GM21576 (cell line): ENCODE measurements at regions not wholly inside any gene's neighbourhood (a gene's known extent, or its start where the extent isn't known, plus 50 kb on each side); places are given as distances from the start of the nearest gene placed in this dataset.

ENCODE experiments used
- ATAC-seq: cut with Tn5 transposase; IDR thresholded peaks from one replicate; pipeline ENCODE4 v1.9.1; 2021; ENCODE audit warnings: mild to moderate bottlenecking, moderate library complexity; ENCODE audit not compliant: unreplicated experiment

DNA sequence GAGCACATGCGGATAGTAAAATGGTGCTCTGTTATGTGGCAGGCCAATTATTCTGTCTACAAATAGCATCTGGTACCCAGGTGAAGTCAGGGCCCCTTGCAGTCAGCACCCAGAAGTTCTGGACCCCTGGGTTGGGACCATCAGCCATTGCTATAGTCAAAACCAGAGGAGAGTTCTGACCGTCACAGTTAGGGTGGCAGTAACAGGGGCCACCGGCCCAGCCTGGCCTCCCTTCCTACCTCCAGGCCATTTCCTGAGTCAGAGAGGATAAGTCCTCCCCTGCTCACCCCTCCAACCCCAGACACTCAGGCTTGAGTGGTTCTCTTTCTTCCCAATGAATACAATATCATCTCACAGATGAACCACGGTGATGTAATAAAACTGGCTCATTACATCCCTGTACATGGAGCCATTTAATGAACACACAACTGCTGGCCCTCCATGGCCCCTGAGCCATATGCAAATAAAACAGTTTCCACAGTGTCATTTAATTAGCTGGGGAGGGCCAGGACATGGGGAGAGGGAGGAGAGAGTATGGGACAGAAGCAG is 673.6 kb downstream of the MATN1 start:
- ATAC-seq, result no peak

DNA sequence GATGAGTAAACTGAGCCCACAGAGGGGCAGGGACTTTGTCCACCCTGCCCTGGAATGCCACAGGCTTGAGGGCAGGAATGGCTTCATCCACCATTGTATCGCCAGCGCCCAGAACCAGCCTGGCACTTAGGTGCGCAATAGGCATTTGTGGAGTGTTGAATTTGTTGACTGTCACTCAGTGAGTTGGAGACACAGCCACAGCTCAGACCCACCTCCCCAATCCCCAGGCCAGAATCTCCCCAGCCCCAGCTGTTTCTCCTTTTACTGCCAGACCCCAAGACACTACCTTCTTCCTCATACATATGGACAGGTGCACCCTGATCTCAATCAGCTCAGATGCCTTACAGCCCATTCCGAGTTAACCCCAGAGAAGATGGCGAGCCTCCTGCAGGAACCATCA is 674.5 kb downstream of the MATN1 start:
- no peak for ATAC-seq

DNA sequence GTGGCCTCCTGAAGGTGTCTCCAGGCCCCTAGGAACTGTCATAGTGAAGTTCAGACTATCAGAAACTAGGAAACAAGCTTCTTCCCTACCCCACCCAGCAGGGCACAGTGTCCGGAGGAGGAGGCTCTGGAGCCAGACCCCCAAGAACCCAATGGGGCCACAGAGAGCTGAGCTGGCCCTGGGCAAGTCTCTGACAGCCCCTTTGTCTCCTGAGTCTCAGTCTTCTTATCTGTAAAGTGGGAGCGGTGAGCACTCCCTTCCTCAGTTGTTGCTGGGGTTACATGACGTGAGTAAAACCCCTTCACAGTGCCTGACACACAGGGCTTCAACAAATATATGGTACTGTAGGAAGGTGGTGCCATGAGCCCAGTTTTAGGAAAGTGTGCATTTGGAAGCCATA is 675.8 kb downstream of the MATN1 start:
- ATAC-seq, result no peak

- ATAC-seq, result no peak
These were observed 676.6 kb downstream of the MATN1 start for GRCh38 chr1:30046751-30047150.

- ATAC-seq, result no peak
These were observed 677.9 kb downstream of the MATN1 start for GRCh38 chr1:30045304-30046090.

- ATAC-seq, result no peak
These were observed 678.7 kb downstream of the MATN1 start for GRCh38 chr1:30044656-30045144.

- ATAC-seq, result no peak
These were observed 679.5 kb downstream of the MATN1 start for GRCh38 chr1:30043731-30044408.

- ATAC-seq, result no peak
These were observed 680.1 kb downstream of the MATN1 start for GRCh38 chr1:30043256-30043655.

DNA sequence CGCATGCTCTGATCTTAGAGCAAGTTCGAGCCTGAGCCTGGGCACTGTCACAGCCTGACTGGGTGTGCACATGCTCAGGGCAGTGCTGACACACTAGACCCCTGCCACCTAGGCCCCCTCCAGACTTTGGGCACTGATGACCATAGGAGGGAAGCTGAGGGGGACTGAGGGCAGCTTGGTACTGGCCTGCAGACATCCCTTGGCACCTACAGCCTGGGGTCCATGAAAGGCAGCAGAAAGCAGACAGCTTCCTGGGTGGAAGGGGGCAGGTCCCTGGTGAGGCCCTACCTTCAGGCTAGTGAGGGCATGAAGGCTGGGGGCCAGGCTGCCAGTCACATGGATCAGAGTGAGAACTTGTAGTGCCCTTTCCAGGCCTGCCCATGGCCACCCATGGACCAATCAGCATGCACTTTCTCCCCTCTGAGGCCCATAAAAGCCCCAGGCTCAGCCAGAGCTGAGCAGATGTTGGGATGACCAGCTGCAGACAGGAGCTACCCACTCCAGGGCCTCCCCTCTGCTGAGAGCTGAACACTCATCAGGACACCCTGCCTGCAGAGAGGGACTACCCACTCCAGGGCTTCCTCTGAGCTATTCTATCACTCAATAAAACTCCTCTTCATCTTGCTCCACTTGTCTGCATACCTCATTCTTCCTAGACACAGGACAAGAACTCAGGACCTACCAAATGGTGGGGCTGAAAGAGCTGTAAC is 680.8 kb downstream of the MATN1 start:
- ATAC-seq, result no peak

DNA sequence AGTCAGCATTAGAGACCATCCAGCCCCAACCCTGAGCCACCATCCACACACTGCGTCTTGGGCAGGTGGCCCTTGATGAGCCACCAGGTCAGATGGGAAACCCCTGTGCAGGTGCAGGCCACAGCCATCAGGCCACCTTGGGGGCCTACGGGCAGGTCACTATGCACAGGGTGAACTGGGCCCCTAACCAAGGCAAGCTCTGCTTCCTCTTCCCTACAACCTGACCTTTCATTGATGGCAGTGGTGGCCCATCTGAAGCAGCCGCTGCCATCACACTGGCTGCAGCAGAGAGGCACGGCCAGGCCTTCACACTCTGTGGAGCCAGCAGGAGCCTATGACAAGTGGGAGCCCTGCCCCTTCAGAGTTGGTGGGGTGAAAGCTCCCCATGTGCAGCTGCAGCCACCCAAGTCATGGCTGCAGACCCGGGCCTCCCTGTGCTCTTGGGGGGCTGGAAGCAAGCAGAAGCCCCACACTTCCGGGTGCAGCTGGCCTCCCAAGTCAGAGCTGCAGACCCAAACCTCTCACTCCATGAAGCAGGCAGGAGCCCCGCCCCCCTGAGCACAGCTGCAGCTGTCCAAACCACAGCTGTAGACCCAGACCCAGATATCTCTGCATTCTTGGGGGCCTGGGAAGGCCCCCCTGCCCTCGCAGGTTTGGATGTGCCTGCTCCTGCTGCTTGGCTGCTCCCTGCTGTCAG is 681.5 kb downstream of the MATN1 start:
- ATAC-seq, result no peak

DNA sequence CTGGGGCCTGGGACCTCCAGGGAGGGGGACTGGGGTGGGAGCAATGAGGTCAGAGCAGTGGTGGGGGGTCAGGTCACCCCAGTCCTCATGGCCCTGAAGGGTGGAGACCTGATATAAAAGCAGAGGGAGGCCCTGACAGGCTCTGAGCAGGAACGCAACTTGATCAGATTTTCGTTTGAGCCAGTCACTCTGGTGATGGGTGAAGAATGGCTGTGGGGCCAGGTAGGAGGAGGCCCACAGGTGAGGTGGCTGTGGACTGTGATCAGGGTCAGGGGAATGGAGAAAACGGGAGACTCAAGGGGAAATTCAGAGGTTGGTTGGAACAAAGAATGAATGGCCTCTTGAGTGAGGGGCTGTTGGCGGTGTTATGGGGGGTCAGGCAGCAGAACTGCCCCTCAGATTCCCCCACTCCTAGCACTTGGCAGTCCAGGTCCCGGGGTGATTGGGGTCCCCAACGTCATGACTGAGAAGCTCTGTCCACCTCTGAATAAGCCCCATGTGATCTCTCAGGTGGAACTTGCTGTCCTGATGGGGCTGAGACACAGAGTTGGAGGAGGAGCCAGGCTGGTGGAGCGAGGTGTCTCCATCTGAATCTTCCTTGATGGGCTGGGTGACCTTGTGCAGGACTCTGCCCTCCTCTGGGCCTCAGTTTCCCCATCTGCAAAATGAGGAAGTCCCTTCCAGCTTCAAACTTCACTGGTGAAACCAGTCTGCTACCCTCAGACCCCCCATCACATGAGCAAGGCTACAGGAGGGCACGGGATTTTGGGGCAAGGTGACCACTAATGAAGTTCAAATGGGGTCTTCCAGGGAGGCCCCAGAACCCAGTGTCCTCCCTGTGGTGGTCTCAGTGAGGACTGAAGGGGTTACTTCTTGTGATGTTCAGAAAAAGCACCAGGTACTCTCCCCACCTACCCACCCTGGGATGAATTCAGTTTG is 683.0 kb downstream of the MATN1 start:
- ATAC-seq, result no peak

DNA sequence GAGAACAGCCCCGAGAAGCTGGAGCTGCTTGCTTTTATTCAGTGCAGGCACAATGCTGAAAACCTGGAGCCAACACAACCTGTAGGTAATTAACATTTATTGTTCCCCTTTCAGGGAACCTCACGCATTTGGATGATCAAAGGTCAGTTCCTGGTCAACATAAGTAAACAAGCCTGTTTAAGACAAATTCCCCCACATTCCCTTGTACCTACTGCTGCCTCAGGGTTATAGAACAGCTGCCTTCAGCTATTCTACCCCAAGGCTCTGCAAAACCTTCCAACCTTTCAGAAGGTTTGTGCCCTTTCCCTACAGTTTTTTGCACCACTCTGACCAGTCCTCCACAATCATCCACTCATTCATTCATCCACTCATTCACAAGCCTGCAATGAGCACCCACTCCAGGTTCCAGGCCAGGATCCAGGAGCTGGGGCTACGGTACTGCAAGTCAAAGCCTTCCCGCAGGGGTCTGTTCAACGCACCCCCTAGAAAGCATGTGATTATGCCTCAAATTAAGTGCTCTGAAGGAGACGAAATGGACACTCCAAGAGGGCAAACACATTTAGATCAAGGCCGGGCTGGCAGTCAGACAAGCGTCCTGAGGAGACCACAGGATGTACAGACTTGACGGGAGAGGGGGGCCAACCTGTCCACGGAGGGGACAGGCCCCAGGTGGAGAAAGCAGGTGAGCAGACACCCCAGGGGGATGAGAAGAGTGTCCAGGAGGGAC is 683.9 kb downstream of the MATN1 start:
- ATAC-seq, result no peak

DNA sequence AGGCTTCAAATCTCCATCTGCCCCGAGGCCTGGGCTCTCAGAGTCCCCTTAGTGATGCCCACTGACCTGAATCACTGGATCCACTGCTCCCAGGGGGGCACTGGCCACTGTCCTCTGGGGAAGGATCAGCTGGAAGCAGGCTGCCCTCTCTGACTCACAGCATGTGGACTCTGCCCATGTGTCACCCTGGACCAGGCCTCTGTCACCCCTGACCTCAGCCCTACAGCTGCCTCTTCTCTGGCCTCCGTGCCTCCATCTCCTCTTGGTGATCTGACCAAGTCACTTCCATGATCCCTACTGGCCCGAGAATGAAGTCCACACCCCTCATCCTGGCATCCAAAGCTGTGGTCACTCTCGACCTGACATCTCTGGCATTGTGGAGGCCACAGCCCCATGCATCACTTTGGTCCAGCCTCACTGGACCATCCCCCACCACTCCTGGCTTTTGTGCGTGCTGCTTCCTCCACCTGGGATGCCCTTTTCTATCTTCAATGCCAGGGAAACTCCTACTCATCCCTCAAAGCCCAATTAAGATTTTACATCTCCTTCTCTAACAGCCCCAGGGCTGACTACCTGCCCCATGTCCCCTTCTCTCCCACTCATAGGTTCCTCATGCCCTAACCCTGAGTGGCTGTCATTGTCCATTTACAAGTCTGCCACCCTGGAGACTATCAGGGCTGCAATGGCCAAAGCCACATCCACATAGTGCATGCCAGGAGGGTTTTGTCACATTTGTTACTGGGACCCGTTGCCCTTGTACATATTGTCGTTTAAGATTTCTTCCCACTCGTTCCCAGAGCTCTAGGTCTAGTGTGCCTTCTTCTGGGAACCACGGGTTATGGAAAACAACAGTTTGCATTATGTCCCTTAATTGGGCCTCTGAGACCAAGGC is 685.0 kb downstream of the MATN1 start:
- no peak for ATAC-seq

GRCh38 chr1:30037251-30038118 is 685.9 kb downstream of the MATN1 start:
- ATAC-seq, result no peak

GRCh38 chr1:30036666-30037065 is 686.7 kb downstream of the MATN1 start:
- ATAC-seq, result no peak

DNA sequence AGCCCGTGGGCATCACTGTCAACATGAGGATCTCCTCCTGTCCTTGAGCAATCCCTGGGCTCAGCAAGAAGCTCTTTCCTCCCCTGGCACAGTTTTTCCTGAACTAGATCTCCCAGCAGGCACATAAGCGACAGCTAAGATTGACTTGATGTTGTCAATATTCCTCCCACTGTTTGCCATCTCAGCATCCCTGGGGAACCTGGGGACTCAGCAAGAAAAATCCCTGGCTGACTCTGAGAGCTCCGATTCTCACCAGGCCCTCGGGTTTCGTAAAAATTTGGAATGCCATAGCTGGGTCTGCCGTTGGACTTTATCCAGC is 687.2 kb downstream of the MATN1 start:
- ATAC-seq, result no peak

DNA sequence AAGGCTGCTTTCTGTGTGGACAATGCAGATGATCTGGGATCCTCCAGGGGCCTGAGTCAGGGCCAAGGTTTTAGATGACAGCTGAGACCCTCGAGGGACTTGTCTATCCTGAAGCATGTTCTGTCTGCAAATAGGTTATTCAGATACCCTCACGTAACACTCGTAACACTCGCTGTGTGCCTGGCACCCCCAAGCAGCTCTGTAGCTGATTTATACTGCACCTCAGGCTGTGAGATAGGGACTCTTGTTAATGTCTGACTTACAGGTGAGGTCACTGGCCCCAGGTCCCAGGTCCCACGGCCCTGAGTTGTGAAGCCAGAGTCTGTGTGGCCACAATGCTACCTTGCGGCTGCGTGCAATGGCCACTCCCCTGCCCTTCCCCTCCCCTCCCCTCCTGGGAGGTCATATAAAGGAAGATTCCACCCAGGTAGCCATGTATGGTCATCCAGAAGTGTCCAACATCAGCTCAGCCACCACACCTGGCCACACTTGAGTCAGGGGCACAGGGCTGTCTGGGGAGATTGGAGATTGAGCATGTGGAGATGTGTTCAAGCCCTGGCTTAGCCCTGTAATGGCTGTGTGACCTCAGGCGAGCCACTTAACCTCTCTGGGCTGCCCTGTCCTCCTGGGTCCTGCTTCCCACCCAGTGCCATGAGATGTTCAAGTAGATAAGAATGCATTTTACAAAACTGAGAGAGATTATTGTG is 687.7 kb downstream of the MATN1 start:
- ATAC-seq, result no peak
